ENCODE measurements at regions not wholly inside any gene's neighbourhood (a gene's known extent, or its start where the extent isn't known, plus 50 kb on each side); places are given as distances from the start of the nearest gene placed in this dataset.
"Not testable (repeated sequence)": the region's sequence is repeated elsewhere in the genome, so short reads cannot be mapped to it uniquely, and the experiment has no call there.

DNA sequence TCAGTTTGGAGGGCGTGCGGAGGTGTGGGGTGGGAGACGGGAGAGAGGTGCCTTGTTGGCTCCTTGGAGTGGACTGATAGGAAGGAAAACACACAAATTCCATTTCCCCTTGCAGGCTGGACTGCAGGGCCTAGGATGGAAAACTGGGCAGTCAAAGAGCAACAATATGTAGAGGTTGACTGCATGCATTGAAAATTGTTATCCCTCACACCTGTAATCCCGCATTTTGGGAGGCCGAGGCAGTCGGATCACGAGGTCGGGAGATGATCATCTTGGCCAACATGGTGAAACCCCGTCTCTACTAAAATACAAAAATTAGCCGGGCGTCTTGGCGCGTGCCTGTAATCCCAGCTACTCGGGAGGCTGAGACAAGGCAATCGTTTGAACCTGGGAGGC lies 128.2 kb downstream of the PPIAL4G start:
- no peak for DNase-seq

DNA sequence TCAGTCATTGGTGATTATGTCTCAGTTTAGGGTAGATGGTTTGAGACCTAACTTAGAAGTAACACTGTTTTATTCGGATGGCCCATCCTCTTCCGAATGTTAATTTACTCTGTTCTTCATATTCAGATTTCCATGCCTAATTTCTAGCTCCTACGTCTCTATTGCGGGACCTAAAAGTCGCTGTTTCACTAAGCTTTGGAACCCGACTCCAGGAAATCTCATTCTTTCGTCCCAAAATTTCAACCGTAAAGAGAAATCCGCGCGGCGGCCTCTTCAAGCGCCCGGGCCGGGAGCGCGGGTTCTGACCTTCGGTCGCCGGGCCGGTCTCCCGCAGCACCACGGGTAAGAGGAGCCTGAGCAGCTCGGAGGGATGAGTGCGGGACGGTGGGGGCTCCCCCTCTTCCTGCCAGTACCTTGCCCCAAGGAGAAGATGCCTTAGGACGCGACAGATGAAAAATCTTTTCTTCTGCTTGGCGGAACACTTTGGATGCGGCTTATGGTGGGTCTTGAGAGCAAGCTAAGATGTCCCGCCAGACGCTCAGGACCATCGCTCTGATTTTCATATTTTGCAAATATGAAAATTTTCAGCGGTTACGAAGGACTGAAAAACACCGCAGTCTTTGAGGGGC lies 128.7 kb downstream of the PPIAL4G start:
- no peak for DNase-seq

DNA sequence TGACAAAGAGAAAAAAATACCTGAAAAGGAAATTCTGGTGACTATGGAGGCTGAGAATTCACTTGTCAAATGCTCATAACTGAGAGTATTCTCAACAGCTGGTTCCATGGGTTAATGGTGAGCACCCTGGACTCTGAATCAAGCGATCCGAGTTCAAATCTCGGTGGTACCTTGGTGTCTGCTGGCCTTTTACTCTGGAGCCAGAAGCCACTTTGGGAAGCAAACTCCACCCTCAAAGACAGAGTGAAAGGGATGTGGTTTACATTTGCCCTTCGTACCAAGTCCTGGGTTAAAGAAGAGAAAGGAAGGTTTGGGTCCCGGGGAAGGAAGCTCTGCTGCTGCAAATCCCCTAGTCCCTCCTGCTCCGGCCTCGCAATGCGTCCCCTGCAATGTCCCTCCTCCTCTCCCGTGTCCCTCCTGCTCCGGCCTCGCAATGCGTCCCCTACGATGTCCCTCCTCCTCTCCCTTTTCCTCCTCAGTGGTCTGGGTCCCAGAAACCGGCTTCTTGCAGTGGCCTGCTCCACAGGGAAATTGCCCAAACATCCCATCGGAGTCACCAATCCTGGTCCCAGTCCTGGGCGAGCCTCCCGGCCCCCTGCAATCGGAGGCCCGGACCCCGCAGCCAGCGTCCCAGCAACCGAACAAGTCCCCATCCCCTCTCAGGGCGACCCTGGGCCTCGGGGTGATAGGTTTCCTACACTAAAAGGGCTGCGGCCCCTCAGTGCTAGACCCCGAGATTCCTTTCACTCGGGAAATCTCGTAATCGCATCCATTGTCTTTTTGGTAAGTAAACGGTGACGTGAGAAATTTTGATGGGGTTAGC lies 129.4 kb downstream of the PPIAL4G start:
- peak; percentile 1 for DNase-seq

DNA sequence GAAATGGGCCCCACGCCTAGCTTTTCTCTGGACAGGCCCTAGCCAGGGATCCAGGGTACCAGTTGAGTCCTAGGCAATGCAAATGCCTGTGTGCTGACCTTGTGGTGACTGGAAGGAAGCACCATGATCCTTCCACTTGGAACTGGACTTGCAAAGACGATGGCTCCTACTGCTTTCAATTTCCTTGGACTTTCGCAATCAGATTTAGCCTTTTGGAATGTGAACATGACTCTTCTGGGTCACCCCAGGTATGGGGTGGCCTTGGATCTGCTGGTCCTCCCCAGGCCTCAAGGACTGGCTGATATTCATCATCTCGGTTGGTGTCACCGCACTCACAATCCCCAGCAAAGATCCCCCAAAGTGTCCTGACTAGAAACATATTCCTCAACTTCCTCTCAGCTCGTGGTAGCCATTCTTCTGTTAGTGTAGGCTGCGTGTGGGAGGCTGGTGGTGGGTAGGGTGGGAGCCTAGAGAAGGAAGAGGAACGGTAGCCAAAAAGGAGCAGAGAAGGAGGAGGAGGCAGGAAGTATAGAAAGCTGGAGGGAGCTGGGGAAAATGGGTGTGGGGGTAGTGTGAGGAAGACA lies 130.5 kb downstream of the PPIAL4G start:
- DNase-seq = no peak

DNA sequence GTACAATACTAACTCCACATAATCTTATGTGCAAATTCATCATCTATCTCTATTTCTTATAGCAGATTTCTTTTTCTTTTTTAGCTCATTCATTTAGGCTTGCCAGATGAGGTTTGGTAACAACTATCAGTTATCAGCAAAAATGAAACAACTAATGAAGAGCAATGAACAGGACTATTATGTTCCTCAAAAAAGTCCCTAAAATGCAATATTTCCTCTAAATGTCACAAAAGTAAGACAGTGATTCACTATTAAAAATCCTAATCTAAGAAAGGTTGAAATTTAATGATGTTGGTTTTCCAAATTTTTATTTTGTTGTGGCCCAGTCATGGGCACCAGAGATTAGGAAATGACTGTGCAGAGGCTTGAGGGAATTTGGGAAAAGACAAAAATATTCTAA lies 135.3 kb downstream of the PPIAL4G start:
- no peak for DNase-seq

DNA sequence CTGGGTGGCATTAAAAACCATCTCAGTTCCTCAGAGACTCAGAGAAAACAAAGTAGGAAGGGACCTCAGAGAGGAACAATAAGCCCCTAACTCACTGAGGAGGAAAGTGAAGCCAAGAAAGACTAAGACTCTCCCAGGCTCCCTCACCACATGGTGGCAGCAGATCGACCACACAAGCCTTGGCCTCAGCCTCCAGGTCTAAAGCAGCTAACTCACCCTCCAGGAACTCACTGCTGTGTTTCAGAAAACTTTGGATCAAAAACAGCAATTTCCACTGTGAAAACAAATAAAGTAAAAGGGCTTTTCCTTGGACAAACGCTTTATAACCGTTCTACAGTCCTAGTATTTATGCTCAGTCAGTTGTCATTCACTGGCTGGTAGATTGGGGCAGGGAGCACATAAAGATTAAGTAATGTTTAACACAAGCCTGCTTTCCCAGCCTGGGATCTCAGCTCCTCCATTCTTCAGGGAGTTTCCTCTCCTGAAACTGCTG lies 137.4 kb downstream of the PPIAL4G start:
- DNase-seq = peak; percentile 17

DNA sequence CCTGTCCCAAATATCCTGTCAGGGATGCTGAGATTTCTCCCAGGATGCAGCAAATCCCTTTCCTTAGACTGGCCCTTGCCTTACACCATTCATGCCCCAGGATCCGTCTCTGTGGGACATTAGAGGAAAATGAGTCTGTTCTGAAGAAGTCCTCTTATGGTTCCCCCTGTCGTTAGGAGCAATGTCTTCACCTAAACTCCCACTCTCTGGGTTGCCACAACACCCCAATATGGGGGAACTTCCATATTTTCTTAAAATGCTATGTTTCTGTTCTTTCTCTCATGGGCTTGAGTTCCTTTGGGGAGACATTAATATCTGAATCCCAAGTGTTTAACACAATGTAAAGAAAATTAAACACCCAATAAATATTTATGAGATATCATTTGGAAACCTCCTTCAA lies 138.5 kb downstream of the PPIAL4G start:
- DNase-seq = not testable (repeated sequence)

DNA sequence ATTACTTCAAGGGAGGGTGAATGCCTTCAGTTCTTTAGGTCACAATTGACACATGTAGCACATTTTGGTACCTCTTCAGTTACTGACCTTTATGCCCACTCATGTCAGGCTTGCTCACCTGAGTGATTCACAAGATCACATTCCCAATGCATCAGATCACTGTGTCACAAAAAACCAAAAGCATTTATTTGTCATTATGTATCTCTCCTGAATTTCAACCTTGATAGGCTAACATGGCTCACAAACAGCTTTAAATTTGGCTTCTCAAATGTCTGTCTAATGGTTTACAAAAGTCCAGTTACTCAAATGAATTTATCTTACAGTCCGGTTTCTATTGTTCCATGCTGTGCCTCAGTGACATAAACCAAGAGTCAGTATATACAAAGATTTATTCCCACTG lies 141.4 kb downstream of the PPIAL4G start:
- not testable (repeated sequence) for DNase-seq

DNA sequence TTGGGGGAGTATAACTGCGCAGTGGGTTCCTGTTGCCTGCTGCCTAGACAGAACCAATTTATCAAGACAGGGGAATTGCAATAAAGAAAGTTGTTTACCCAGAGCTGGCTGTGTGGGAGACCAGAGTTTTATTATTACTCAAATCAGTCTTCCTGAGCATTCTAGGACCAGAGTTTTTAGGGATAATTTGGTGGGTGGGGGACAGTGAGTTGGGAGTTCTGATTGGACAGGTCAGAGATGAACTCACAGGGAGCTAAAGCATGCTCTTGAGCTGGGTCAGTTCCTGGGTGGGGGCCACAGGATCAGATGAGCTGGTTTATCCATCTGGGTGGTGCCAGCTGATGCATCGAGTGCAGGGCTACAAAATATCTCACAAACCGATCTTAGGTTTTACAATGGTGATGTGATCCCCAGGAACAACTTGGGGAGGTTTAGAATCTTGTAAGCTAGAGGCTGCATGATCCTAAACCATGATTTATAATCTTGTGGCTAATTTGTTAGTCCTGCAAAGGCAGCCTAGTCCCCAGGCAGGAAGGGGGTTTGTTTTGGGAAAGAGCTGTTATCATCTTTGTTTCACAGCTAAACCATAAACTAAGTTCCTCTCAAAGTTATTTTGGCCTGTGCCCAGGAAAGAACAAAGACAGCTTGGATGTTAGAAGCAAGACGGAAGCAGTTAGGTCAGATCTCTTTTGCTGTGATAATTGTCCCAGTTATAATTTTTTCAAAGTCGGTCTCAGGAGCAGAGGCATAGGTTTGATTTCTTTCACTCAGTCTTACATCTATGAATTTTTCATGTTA lies 146.8 kb downstream of the PPIAL4G start:
- not testable (repeated sequence) for DNase-seq

DNA sequence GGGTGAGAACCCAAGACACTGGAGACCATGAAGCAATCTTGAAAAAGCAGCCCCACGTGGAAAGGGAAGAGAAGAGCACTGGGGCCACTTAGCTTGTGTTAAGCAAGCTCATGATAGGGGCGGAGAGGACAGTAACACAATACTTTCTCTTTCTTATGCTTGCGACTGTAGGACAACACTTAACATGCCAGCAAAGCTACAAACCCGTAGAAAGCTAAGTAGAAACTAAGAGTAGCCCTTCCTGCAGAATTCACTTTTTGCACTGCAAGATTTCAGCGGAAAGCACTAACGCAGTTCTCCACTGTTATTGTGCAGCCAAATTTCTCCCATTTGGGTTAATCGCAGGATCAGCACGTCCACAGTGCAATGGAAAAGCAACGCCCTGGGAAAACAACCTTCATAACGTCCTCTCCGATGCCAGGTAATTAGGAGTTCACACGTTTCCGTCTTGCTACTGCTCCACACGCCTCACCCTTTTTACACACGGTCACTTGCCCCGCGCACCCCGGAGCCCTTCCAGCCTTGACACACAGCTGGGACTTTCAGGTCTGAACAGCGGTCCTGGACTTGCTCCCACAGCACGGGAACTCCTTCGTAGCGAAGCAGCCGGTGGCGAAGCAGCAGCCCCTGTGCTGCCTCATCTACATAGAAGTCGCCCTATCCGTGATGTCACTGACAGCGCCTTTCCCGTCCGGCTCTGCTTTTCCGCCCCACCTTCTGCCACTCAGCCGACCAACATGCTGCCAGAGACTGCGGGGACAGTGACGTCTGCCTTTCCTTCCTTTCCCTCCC lies 148.6 kb downstream of the PPIAL4G start:
- peak; percentile 75 for DNase-seq

DNA sequence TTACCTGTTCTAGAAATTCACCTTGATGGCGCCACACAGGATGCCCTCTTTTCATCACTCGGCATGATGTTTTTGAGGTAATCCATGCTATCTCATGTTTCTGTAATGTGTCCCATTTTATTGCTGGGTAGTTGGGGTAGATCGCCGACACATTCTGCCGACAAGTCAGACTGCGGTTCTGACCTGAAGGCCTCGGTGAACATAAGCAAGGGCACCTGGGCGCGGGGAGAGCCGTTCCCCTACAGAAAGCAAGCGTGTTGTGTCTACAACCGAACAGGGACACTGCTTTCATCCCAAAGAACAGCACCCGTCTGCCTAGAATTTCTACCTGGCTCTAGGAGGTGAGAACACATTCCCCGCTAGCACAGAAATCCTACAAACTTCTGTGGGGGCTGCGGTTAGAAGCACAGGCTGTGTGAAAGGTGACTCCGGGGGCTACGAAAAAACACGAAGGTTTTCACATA lies 149.2 kb downstream of the PPIAL4G start:
- no peak for DNase-seq

DNA sequence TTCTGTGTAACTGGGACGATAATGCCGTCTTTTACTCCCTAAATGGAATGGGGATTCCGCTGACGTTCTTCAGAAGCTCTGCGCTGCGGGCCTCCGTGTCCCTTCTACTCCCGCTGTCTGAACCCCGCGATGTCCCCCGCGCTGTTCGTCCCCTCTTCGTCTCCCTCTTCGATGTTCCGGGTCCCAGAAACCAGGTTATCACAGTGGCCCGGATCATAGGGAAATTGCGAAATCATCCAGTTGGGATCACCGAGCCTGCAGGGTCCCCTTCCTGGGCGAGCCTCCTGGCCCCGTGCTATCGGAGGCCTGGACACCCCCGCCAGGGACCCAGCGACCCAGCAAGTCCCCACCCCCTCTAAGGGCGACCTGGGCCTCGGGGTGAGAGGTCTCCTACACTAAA lies 154.2 kb downstream of the PPIAL4G start:
- no peak for DNase-seq

DNA sequence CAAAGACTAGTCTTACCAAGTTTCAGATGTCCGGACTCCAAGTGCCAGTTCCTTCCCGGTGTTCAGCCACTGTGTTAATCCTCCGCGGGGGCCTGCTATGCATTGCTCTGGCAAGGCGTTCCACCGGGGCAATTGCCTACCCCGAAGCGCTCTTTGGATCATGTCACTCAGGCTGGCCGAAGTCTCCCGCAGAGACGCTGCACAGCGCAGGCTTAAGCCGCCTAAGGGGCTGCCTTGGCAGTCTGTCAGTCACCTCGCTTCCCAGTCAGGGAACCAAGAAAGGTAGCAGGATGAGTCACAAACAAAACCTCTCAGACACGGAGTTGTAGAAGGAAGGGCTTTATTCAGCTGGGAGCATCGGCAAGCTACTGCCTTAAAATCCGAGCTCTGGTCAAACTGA lies 158.1 kb downstream of the PPIAL4G start:
- not testable (repeated sequence) for DNase-seq

DNA sequence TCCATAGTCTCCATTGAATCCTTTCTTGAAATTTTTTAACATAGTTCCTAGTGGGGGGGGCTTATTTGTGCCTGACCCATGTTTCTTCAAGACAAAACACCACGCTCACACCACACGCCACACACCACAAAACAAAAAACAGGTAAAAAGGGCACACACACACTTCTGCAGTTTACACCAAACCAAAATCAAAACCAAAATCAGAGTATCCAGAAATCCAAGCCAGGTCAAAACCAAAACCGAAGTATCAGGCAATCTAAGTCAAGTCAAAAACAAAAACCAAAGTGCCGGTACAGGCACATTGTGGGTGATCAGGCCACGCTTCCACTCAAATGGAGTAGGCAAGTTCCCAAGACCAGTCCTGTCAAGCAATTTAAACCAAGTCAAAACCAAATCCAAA lies 158.6 kb downstream of the PPIAL4G start:
- DNase-seq = not testable (repeated sequence)

DNA sequence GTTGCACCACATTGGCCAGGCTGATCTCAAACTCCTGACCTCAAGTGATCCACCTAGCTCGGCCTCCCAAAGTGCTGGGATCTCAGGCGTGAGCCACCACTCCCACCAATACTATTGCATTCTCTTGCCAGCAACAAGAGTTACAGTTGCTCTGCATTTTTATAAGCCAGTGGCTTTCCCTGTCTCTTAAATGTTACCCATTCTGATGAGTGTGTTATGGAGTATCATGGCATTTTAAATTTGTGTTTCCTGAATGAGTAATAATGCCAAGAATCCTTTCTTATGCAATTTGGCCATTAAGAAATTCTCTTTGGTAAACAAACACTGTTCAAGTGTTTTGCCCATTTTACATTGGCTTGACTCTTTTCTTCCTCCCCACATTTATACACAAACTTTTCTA lies 163.0 kb downstream of the PPIAL4G start:
- not testable (repeated sequence) for DNase-seq

DNA sequence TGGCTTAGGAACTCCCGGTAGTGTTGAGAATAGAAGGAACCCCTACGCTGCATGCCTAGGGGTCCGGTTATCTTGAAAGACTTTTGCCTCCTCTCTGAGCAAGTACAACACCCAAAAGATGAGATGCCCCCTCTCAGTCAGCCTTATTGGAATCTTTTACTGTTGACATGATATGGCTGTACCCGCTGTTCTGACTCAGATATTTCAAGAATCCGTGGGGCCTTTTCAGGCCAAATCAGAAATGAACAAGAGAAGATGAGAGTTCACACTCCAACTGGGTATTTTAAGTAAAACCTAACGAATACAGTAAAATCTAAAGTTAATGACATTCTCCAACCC lies 164.2 kb downstream of the PPIAL4G start:
- no peak for DNase-seq

DNA sequence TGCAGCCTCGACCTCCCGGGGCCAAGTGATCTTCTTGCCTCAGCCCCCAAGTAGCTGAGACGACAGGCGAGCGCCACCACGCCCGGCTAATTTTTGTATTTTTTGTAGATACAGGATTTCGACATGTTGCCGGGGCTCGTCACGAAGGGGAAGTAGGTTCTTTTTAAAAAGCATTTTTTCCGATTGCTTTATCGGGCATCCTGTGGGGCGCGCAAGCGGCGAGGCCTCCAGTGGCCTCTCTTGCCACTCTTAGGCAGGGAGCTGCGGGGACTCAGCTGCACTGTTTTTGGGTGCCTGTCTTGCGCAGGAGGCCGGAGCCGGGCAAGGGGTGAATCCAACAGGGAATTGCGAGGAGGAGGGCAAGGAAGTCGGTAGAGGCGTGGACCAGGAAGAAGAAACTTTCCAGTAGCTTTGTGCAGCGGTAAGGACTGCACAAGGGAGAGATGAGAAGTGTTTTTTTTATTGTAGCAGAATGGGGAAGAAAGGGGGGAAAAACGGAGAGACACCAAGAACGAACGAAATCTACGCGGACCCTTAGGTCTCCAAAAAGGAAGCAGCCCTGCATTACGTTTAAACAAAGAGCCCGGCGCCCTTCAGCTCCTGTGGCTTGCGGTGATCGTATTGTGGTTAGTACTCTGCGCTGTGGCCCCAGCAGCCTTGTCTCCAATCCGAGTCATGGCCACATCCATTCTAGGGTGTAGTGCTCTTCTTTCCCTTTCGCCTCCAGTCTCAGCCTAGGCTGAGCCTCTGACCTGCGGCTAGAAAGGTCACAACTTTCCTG lies 164.8 kb downstream of the PPIAL4G start:
- peak; percentile 40 for DNase-seq

DNA sequence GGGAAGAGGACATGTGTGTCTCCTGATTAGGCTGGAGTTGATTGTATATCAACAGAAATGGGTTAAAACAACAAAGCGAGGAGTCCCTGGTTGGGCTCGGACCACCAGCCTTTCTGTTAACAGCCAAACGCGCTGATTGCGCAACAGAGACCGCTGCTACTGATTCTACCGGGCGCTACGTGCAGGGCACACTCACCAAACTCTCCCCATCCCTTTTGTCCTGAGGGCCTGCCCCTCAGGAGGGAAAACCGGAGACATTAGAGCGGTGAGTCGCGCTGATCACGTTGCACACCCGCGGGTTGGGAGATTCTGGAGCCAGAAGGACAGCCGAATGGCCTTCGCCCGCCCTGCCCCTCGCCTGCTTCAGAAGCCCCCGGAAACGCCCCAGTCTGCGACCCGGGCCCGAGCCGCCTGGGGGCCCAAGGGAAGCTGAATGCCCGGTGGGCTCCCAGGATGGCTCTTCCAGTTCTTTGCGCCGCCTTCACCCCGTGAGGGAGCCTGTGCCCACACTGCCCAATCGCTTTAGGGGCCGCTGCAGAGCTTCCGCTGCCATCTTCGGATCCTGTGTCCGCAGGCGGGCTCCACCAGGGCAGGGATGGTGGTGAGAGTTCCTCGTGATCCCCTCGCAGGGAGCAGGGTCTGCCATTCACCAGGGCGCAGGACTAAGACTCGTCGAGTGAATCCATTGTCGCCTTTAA lies 165.4 kb upstream of the NBPF11 start:
- no peak for DNase-seq

DNA sequence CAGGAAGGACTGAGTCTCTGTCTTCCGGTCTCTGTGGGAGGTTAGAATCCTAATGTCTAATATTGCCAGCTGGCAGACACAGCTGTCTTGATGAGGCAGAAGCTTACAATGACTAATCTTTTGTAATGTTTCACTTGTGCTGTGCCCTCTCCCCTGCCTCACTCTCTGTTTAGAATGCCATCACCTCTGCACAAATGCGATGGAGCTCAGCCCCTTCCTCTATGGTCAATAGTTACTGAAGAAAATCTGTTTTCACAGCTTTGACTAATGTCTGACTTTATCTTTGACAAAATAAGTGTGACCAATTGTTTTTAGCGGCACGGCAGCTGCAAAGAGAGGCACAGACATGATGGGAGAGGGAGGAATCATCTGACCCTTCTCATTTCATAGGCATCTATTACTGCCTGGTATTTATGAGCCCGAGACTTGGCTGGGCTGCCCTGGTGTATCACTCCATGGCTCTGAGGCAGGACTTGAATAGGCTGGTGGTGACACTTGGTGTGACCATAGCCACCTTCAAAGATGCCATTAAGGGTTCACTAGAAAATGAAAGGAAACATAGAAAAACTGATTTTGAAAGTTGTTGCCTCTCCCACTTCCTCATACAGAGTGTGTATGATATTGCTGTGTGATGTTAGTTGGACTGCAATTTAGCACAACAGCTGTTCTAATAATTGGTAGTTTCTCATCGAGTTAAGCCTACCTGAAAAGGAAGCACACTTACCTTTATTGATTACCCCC lies 163.2 kb upstream of the NBPF11 start:
- no peak for DNase-seq

DNA sequence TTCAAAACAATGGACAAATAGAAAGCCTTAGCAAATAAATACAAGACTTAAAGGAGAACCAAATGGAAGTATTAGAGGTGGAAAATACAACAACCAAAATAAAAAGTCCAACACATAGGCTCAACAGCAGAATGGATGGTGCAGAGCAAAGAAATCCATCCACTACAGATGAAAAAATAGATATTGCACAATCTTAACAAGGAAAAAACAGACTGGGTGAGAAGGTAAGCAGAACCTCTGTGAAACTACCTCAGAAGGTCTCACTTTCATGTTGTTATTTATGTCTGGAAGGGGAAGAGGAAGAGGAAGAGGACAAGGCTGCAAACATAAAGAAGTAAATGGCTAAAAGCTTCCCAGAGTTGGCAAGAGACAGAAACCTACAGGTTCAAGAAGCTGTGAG lies 158.7 kb upstream of the NBPF11 start:
- DNase-seq = no peak

All from stimulated activated naive CD4-positive, alpha-beta T cell treated with Interleukin-2 at 50 U/mL for 16 hours (primary cell).